HG02763 (cell line): ENCODE measurements at regions not wholly inside any gene's neighbourhood (a gene's known extent, or its start where the extent isn't known, plus 50 kb on each side); places are given as distances from the start of the nearest gene placed in this dataset.
"Not testable (repeated sequence)": the region's sequence is repeated elsewhere in the genome, so short reads cannot be mapped to it uniquely, and the experiment has no call there.

Experiments
- ATAC-seq: cut with Tn5 transposase; IDR thresholded peaks from one replicate; pipeline ENCODE4 v1.9.1; 2021; ENCODE audit warnings: mild to moderate bottlenecking, moderate library complexity; ENCODE audit not compliant: unreplicated experiment

DNA sequence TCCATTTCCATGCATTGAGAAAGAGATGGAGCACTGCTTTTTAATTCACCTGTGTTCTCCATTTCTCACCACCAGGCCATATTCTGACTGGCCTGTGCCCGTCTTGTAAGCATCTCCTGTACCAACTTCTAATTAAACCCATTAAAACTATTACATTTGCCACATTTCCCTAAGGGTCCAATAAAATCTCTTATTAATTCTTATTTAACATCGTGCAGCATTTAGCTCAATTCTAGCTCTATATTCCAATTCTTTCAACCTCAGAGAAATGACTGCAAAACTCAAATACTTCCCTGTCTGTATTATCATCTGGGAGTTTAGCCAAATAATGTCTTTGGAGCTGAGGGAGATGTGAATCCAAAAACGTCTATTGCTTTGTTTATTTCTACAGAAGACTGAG lies 495.4 kb upstream of the TMEM132C start:
- ATAC-seq = no peak

DNA sequence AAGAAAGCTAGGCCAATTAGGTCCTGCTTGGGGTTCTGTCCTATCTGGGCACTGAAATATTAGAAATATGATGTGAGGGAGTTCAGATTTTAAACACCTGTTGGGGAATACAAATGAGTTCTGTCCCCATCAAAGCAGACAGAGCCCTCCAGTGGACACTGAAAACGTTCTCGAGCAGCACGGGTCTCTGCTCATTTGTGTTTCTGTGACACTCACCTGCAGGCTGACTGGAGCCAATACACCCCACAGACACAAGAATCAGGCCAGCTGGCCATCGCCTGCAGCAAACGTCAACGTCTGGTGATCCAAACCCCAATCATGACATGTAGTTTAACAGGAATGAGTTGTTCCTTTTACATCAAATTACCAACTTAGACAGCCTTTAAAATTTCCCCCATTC lies 493.4 kb upstream of the TMEM132C start:
- ATAC-seq = no peak

DNA sequence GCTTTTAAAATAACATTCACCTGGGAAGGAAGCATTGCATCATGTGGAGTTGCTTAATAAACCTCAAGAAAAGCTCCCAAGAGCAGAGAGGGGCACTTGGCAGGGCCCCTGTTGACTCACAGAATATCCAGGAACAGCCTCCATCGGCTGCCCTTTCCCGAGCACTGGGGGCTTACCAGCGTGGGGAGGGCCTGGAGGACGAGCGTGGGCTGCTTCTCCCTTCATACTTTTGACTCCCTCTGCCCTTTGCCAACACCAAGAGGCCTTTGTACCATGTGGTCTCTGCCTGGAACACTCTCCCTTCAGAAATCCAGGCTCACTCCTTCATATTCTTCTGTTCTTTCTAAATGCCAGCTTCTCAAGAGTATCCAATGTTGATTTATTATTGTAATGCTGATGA lies 492.1 kb upstream of the TMEM132C start:
- no peak for ATAC-seq

DNA sequence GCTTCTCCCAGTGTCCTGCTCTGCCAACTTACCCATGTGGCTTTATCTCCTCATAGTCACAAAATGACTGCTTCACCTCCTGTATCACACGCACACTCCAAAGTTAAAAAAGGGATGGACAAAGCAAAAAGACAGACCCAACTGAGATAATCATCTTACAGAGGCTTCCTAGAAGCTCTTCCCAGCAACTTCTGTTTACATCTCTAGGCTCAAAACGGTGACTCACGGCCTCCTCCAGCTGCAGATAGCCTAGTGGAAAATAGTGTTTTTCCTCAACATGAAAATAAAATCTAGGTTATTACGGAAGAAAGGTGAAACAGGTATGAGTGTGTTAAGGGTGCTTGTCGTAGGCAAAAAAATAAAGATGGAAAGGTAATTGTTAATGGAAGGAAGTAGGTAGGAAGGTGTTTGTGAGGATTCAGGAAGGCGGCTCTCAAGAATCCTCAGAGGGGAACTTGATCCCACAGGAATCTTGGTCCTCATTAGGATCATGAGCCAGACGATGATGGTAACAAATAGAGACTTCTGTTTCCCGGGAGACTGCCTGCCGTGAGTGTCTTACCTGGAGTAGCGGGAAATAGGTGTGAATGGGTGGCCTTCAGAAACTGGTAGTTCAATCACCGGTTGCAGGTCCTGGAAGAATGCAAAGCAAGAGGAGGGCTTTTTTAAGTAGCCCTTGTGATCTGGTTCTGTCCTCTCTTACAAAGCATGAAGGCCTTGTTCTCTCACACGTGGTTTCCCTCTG lies 487.5 kb upstream of the TMEM132C start:
- no peak for ATAC-seq

DNA sequence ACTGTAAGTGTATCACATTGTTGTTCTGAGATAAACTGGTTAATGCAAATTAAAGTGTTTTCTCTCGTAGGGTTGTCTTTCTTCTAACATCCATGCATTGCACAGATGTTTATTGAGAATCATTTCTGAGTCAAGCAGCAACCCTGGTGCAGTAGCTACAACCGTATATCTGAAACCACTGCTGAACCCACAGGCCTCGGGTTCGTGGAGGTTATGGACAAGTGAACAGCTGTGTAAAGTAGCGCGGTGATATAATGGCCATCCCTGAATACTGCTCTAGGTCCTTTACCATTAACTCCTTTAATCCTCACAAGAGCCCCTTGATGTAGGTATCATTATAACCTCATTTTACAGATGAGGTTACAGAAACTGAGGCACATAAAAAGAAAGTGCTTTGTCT lies 486.1 kb upstream of the TMEM132C start:
- ATAC-seq = no peak

DNA sequence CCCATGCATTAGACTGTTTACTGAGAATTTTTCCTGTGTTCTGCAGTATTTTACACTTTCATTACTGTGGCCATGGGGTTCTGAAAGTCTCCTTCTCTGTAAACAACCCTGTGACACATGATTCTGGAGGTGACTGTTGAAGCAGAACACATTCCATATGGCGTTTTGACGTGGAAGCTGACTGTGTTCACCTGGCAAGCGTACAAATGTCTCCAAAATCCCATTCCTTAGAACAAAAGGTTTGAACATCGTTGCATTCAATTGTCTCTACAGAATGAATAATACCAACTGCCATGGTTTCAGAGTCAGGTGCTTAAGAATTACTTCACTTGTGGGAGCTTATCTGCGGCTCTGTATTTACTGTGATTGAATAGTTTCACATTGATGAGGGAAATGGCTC lies 485.6 kb upstream of the TMEM132C start:
- no peak for ATAC-seq

DNA sequence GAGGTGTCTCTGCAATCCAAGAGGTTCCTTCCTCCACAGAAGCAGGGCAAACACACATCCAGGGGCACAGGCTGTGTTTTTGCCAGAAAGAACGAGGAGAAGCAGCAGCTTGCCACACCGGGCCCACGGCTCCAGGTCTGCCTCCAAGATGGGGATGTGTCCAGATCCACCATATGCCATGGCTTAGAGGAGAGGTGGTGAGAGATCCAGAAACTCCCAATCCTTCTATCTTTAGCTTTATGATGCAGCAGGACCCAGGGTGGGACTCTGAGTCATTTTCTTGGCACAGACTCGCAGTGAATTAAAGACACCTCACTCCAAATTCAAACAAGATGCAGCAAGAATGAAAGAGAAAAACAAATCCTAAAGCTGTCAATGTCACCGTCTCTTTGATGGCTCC lies 481.4 kb upstream of the TMEM132C start:
- no peak for ATAC-seq

DNA sequence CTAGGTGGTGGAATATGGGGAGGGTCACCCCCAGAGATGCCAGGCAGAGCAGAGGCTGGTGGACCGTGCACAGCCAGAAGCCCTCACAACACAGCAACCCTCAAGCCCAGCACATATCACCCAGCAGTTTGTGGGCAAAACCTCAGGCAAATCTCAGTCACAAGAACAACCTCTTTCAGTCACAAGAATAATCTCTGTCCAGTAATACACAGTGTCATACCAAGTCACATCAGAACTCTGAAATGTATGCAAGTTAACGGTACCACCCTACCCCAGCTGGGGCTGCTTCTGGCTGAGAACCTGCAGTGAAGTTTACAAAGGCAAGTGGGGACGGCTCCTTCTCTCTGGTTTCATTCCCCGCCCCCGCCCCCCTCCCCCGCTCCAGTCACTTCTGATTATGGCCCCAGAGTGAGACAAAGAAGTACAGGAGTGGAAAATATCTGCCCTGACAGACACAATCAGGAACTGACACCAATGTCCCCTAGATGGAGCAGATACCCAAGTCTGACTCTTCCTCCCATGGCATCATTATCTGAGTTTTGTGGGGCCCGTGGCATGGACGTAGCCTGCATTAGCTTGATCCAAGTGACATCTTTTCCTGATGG lies 480.9 kb upstream of the TMEM132C start:
- ATAC-seq = no peak

DNA sequence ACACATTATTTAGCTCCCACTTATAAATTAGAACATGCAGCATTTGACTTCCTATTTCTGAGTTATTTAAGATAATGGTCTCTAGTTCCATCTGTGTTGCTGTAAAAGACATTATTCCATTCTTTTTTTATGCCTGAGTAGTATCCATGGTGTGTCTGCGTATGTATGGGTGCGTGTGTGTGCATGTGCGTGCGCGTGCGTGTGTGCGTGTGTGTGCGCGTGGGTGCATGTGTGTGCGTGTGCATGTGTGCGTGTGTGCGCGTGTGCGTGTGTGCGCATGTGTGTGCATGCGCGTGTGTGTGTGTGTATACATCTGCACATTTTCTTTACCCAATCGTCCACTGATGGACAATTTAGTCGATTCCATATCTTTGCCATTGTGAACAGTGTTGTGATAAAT lies 479.4 kb upstream of the TMEM132C start:
- no peak for ATAC-seq

DNA sequence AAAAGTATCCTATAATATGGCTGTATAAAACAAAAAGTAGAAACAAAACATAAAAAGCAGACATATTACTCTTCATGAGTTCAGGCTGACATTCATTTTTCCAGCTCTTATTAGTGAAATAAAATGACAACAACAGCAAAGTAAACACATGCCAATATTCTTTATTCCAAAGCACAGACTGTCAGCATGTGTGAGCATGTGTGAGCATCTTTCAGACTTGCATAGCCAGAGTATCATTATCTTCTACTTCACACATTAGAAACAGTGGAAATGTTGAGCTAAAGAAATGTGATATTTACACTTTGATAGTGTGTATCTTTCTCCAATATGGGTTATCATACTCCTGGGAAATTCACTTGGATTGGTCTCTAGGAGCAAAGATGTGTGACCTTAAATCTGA lies 476.6 kb upstream of the TMEM132C start:
- no peak for ATAC-seq

DNA sequence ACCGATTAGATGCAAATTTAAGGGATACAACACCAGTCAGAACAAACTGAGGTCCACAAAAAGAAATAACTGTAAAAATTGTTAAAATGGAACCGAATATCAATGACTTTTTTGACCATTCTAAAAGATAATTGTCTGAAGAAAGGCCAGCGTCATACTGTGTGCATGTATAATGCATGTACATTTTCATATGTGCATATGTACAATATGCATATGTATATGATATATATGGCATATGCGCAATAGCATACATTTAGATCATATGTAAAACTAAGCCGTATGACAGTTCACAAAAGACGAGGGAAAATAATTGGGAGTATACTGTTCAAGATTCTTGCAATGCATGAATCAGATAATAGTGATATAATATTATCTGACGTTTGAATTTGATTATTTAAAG lies 475.8 kb upstream of the TMEM132C start:
- no peak for ATAC-seq

DNA sequence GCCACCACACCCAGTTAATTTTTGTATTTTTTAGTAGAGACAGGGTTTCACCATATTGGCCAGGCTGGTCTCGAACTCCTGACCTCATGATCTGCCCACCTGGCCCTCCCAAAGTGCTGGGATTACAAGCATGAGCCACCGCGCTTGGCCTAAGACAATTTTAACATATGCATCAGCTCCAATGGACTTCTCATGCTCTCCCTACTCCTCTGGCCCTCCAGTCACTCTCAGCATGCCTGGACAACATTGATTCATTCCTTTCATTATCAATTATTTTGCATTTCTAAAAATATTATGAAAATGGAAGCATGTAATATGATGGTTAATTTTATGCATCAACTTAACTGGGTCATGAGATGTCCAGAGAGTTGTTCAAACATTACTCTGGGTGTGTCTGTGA lies 469.1 kb upstream of the TMEM132C start:
- ATAC-seq = no peak

DNA sequence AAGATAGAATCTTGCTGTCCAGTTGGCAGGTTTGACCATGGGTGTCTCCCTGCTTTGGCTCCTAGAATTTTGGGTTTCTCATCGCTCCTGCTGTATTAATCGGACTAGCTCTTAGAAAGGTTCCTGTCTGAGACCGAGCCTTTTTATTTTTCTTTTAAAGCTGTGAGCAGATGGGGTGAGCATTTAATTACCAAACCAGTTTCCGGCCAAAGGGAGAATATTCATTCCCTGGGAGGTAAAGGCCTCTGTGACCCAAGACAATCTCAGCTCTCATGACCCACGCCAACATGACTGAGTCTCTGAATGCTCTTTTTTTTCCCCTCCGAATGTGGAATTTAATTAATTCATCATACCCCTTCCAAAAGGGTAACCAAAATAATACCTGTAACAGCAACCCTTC lies 464.7 kb upstream of the TMEM132C start:
- ATAC-seq = no peak

DNA sequence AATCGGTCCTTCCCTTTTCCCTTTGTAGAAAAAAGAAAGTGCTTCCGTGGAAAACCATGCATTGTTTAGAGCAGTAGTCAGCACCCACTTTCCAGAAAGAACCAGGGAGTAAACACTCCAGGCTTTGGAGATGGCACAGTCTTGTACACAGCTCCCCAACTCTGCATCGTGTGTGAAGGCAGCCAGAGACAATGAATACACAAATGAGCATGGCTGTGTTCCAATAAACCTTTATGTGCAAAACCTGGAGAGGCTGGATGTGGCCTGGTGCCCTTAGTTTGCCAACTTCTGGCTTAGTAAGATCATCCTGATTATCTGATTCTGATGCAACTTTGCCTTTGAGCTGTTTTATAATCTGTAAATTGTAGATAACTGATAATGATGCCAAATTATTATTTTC lies 463.4 kb upstream of the TMEM132C start:
- no peak for ATAC-seq

DNA sequence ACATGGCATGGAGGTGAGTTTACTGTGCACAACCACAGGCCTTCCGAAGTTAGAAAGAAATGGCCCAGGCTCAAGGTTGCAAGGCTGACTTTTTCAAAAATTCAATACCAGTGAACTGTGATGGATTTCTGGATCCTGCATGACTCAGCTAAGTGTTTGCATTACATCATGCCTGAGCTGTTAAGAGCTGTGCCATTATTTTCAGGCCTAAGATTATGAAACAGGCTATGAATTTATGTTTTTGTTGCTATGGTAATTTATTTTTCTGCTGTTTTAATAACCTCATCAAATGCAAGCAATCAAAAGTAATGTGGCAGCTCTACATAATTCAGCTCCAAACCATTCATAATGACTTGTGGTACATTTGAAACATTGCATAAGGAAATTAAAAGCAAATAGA lies 457.7 kb upstream of the TMEM132C start:
- ATAC-seq = no peak

DNA sequence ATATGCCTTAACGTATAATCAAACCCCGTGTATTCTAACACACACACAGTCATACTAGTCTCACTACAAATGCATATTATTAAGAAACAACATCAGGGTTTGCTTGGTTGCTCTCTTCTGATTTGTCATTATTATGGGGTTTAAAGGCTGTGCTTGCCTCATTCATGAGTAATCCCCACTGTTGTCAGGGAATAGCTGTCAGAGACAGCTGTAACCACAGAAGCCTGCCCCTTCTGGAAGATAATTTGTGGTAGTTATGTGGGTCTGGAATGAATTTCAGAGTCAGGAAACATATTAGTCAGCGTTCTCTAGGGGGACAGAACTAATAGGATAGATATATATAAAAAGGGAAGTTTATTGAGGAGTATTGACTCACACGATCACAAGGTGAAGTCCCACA lies 456.9 kb upstream of the TMEM132C start:
- no peak for ATAC-seq

DNA sequence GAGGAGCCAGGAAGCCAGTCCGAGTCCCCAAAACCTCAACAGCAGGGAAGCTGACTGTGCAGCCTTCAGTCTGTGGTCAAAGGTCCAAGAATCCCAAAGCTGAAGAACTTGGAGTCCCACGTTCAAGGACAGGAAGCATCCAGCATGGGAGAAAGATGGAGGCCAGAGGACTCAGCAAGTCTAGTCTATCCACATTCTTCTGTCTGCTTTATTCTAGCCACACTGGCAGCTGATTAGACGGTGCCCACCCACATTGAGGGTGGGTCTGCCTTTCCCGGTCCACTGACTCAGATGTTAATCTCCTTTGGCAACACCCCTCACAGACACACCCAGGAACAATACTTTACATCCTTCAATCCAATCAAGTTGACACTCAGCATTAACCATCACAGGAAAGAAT lies 456.5 kb upstream of the TMEM132C start:
- not testable (repeated sequence) for ATAC-seq

DNA sequence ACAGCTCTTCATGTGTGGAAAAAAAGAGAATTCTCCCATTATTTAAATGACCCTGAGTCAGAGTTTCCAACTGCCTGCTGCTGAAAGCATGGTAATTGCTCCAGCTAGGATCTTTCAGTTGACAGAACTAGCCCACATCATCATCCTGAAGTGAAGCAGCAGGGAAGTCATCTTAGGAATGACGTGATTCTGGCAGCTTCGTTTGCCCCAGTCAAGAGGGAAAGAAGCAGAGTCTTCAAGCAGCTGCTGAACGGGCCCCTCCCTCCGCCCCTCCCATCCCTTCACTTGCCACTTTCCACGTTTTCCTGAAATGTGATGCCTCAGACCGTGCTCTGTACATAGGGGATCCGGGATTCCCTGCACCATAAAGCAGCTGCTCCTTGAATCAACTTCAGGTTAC lies 455.0 kb upstream of the TMEM132C start:
- no peak for ATAC-seq

DNA sequence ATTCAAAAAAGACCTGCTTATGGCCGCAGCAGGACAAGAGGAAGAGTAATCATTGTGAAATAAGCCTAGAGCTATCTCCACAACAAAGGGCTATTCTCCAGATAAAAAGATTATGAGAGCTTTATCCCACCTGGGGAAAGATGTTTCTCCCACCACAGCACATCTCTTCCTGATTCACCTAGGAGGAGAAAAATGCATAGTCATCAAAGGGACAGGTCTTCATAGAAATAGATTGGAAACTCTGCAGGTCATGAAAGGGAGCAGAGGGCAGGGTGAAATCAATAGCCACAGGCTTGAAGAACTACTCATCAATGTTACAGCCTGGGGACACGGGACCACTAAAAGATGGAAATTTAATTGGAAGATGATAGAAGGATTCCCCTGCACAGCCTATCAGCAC lies 453.8 kb upstream of the TMEM132C start:
- no peak for ATAC-seq

DNA sequence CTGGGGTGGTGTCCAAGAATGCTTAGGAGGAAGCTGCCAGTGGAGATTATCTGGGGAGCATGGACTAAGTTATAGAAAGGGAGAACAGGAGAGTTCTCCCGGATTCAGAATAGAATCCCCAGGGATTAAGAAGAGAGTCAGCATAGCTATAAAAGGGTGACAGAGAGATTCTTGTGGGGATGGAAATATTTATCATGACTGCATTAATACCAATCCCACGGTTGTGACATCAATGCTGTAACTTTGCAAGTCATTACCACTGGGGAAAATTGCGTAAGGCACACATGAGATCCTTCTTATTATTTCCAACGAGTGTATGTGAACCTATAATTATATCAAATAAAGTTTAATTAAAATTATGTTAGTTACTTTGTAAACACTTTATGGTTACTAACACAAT lies 447.9 kb upstream of the TMEM132C start:
- ATAC-seq = no peak

DNA sequence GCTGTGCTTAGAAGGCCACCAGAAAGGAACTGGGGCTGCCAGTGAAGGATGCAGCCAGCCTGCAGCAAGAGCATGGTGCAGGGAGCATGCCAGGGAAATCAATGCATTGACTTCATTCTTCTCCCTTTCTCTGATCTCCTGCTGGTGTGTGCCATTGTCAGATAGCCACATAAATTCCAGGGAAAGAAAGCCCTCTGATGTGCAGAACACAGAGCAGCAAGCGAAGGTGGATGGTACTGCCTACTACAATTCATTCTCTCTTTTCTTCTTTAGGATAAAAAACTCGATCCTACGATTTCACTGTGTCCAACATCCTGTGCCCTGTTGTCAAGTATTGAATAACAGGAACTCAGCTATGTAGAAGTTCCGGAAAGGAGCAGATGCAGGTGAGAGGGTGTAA lies 446.7 kb upstream of the TMEM132C start:
- ATAC-seq = no peak

DNA sequence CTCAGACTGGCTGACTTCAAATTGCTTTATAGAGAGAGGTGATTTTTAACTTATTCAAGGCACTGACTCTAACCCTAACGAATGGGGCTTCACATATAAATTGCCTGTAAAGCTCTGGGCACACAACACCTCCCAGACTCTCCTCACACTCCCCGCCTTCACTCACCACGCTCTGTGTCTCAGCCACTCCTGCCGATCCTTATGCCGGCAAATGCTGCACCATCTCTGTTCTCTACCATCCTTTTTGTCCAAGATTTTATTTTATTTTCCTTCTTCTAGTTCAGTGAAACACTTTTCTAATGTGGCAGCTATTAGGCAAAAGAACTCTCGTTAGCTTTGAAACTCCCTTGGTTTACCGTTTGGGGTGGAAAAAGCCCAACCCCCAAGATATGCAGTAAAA lies 446.1 kb upstream of the TMEM132C start:
- no peak for ATAC-seq

DNA sequence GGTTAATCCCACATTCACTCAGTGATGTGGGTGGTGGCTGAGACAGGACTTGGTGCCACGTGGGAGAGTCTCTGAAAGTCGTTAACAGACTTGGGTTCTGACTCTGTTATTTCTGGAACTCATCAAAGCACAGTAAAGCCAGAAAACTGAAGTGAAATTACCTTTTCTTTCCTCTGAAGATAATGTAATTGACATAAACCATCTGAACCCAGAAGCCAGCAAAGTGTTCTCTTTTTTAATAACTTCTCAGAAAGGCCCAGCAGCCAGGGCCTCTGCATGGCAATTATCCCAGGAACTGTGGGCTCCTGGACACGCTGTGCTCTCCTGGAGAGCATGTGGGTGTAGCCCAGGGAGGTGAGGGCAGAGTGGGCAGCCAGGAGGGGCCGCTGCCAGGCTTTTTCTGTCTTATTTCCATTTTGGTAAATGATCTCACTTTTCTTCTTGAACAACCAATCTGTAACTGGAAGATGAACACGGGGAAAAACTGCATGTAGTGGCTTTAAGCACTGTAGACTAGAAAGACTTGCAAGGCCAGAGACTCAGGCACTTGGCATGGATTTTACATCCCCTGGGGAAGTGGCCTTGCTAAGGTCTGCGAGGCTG lies 444.1 kb upstream of the TMEM132C start:
- no peak for ATAC-seq
